Dermis microvascular lymphatic vessel endothelial cell (primary cell): ENCODE measurements at regions not wholly inside any gene's neighbourhood (a gene's known extent, or its start where the extent isn't known, plus 50 kb on each side); places are given as distances from the start of the nearest gene placed in this dataset.

Experiments
- DNase-seq, 2 donors: peaks; one replicate each; pipeline versions ENCODE4 v3.0.0 to v3.0.0-alpha.2; 2010; ENCODE audit warnings: low read depth in 2 of 2

DNA sequence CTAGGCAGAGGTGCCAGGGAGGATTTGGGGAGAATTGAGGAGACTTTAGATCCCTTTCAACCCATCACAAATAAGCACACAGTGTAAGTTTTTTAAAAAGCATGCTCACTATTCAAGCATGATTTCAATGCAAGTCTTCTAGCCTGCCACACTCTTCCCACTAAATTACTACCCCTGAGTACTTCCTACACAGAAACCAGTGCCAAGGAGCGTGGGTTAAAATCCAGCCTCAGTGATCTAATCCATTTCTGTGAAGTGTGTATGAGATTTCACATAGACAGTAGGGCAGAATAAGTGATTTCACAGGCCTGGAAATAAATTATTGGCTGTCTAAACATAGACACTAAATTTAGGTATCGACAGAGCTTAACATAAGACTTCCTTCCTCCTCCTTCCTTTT is 142.9 kb upstream of the ATP1B1 start:
- no peak for DNase-seq

DNA sequence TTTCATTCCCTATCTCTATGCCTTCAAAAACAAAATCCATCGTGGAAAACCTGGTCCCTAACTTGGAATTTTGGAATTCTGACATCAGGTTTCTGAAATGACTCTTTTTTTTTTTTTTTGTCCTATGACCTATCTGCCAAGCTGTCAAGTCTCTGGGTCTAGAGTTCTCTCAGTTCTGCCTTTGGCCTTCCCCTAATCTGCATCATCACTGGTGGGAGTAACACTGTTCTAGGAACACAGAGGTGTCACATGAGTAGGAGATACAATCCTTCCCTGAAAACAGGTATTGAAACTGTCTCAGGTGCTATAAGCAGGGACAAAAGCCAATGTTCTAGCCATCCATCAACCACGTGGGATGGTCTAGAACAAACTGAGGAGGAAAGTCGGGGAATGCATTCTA is 142.0 kb upstream of the ATP1B1 start:
- DNase-seq, result no peak

DNA sequence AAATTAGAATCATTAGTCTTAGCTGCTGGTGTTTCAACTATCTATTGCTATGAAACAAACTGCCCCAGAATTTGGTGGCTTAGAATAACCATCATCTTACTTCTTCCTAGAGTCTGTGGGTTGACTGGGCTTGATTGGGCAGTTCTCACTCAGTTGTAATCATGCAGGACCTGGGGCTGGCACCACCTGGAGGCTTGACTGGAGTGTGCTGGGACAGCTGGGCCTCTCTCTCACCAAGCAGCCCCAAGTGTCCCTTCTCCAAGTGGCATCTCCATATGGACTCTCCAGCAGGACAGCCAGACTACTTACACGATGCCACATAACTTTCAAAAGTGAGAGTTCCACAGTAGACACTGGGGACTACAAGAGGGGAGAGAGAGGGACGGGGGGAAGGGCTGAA is 140.3 kb upstream of the ATP1B1 start:
- DNase-seq, result no peak

DNA sequence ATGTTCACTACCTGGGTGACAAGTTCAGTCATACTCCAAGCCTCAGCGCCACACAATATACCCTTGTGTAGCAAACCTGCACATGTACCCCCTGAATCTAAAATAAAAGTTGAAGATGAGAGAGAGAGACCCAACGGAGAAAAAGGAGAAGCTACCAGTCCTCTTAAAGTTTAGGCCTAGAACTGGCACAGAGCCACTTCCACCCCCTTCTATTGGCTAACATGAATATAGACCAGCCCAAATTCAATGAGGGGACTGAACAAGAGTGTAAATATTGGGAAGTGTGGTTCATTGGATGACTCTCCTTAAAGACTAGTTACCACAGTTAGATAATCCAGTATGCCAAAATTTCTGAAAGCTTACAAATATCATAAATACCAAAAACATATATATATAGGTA is 139.9 kb upstream of the ATP1B1 start:
- DNase-seq, result no peak

DNA sequence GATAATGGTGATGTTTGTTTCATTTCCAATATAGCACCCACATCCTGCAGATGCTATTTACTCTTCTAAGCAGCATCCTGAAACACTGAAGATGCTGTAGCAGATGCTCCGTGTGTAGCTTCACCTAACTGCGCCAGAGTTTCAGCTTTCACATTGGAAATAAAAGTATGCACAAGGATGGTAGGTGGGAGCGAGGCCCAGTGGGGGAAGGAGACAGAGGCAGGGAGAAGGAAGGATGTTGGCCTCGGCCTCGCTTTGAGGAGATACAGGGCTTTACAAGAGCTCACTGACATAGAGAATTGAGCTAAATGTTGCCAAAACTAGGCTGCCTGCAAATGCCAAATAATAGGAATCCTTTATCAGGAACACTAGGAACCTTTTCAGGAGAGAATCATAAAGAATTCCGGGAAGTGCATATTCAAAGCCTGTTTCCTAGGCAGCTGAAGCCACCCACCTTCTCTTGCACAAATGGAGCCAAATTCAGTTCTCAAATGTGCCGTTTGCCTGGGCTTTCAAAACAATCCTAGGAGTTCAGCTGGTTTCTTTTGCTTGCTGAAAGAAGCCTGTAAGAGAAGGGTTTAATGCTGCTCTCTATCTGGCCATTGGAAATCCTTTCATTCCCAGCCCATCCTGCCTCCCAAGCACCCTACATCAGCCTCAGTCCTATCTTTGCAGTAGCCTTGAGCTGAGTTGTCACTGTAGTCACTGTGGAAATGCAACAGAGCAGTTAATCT is 135.4 kb upstream of the ATP1B1 start:
- DNase-seq, result no peak

DNA sequence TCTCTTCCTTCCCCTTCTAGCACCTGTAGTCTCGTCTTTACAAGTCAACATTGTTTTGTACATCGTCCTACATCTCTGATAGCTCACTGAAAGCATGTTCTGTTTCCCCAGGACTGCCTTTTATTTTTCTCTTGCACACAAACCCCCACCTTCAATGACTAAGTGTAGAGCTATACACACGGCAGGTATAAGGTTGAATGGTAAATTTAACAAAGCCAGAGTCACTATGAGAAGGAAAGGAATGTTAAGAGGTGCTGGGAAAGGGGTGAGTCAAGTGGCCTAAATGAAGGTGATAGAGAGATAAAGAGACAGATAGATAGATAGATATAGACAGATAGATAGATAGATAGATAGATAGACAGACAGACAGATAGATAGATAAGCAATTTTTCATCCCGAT is 134.3 kb upstream of the ATP1B1 start:
- DNase-seq, result no peak

DNA sequence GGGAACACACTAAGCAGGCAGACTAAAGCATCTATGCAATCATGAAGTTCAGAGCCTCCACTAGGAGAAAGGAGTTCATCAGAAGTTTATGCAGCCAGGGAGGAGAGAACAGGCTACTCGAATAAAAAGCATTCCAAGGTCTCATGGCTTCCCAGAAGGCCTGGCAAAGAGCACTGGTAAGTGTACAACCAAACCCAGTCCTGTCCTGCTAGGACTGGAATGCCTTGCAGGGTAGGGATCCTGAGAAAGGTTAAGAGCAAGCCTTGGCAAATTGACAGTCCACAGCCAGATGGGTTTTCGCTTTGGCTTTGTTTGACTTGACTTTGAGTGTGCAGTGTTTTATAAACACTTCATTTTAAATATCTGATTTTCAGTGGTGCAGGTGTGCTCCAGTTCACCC is 133.6 kb upstream of the ATP1B1 start:
- no peak for DNase-seq

DNA sequence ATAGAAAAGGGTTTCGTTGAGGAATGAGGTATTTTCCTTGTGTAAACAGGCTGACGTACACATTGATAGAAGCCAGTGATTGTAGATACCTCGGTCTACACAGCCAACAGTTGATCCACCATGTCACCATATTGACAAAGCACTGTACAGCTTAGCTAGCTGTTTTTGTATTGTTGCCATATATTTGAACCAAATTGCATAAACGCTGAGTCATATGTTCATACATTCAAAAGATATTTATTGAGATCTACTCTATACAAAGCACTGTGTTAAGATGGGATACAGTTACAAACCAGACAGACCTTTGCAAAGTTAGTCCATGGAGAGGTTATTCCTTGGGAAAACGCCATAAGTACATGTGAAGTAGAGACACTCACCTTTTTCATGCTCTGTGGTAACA is 132.4 kb upstream of the ATP1B1 start:
- DNase-seq, result no peak

DNA sequence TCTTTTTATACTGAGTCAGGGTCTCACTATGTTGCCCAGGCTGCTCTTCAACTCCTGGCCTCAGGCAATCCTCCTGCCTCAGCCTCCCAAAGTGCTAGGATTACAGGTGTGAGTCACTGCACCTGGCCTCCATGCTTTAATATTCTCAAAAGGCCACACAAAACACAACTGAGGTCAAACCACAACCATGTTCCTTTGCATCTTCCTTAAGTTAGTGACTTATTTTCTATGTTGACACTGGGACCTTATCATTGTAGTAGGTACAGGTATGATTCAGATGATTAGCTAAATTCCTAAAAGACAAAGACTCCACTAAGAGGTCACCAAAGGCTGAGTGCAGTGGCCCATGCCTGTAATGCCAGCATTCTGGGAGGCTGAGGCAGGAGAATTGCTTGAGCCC is 131.9 kb upstream of the ATP1B1 start:
- no peak for DNase-seq

DNA sequence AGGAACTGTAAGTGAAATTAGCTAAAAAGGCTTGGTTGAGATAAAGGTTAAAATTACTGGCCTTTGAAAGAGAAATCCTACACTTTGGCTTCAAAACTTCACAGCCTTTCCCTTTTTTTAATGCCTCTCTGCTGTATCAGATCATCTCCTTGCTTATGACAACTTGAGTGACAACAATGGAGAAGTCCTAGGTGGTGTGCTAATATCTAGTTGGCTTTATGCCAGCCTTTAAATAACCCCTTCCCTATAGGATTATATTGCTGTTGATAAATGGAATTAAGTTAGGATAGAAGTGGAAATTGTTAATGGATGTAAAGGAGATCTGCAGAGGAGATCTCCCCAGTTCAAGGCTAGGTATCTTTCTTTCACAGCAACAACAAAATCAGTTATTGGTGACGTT is 130.2 kb upstream of the ATP1B1 start:
- no peak for DNase-seq

DNA sequence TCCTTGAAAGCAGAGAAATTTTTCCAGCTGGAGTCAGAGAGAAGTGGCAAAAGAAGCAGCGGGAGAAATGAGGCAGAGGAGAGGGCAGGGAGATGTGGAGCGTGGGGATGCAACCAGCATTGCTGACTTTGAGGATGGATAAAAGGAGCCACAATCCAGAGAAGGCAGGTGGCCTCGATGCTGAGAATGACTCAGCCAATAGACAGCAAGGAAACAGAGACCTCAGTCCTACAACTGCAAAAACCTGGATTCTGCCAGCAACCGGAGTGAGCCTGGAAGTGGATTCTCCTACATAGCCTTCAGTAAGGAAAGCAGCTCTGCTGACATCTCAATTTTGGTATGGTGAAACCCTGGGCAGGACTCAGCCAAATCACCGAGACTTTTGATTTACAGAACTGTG is 128.9 kb upstream of the ATP1B1 start:
- no peak for DNase-seq

DNA sequence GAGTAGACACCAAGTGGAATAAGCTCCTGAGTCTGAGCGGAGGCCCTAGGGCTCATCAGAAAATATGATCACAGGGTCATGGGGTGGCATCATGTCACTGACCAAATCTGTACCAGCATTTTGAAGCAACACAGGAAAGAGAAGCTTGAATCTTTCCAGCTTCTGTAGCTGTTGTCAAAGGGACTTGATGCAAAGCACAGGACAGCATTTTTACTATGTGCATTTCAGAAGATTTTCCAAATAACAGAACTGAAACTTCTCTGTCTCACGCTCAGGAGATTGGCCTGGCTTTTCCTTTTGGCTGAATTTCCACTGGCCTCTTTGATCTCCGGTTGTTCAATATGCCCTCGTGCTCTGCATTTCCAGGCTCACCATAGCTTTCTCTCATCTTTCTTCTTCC is 127.2 kb upstream of the ATP1B1 start:
- DNase-seq, result no peak

DNA sequence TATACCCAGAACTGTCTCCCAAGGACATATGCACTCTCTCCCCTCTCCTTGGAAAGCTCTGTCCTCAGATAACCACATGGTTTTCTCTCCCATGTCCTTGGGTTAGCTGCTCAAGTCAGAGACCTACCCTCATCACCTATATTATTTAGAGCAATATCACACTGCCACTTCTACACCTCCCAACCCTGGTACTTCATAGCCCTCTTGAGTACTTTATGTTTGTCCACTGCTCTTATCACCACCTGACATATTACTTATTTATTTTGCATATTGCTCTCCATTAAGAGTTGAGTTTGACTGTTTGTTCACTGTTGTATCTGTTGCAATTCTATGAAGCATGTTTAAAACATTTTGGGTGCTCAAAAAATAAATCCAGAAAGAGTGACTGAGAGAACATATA is 126.3 kb upstream of the ATP1B1 start:
- no peak for DNase-seq

DNA sequence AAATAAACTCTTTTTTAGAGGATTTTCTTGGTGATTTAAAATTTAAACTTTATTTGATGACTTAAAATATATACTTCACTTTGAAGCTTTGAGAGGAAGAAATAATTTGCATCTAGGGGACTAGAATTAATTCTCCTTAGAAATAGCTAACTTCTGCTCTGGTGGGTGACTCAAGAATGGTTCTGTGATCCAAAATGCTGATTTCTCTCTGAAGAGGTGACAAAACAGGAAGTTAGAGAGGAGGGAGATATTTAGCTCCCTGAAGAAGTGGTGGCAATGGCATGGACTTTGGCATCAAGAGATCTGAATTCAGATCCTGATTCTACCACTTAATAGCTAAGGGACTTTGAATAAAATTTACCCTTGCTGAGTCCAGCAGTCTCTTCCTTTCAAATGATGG is 125.8 kb upstream of the ATP1B1 start:
- DNase-seq, result no peak

DNA sequence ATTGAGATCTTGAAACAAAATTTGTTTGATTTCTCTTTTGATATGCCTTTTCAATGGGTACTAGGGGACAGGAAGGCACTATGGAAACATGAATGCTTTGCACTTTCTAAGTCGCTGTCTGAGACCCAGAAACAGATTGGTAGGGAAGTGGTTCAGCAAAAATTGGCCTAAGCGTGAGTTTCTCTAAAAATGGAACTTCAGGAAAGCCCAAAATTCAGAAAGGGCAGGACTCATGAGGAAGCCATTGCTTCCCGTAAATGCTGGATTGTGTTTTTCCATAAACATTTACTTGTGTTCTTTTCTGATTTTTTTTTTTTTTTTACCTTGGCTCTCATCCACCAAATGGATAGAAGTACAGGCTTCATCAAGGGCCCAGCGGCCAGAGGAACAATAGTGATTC is 123.7 kb upstream of the ATP1B1 start:
- no peak for DNase-seq

DNA sequence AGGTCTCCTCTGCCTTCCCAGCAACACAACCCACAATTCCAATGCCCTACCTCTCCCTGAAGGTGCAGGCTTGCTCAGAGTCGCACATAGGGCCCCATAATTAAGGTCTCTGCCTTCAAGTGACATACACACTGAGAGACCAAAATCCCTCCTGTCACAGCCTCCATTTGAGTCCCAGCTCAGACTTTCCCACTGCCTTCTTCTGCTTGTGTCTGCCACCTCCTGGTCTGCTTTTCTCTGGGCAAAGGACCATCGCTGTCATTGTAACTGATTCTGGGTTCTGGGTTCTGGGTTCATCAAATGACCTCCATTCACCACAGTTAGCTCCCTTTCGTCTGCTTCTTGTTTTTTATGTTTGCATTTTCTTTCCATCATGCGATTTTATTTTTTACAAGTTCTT is 119.2 kb upstream of the ATP1B1 start:
- DNase-seq, result no peak

DNA sequence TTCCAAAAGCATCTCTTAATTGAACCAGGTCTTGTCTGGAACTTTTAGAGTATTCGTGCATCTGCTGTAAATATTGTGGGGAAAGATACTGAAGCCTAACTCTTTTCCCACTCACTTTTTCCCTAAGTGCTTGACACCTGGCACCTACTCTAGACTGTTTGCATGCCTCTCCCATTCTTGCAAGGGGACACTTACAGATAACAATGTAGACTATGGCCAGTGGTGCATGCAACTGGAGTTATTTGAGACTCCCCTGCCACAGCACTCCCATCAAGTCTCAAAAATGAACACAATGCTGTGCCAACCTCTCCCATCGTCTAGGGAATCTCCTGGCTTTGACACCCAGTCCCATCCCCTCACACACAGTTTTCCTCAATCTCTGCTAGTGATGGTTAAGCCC is 118.6 kb upstream of the ATP1B1 start:
- no peak for DNase-seq

DNA sequence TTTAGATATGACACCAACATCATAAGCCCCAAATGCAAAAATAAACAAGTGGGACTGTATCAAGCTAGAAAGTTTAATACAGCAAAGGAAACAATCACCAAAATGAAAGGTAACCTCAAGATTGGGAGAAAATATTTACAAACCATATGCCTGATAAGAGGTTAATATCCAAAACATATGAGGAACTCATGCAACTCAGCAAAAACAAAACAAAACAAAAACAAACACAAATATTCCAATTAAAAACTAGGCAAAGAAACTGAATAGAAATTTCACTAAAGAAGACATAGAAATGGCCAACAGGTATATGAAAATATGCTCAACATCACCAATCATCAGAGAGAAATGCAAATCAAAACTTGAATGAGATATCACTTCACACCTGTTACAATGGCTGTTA is 116.5 kb upstream of the ATP1B1 start:
- no peak for DNase-seq

DNA sequence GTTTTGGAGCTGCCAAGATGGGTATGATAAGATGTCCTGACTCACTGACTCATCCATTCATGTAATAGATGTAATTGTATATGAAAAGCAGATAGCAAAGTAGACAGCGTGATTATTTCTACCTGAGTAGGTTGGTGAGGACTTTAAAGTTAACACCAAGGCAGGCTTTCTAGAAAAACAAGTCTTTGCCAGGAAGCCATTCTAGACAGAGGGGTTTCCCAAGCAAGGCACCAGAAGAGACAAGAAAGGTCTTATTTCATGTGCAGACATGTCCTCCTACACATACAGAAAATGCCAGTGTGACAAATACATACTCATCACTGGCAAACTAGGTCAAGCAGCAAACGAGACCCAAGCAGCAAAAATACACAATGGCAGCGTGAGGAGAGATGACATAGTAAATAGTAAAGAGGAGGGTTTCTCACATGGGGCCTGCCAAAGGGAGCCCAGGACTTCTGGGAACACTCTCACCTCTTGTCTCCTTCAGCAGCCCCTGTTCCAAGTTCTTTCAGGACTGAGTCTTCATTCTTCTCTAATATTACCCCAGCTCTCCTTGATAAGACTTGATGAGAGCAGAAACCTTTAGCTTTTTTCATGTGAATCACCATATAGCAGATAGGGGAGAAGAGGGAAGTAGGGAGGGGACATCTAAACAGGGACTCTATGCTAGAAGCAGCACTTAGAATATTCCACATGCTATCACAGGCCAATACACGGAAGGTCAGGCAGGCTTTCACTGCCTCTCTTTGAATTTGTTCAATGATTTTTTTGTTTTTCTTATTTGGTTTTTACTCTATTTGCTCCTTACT is 114.6 kb upstream of the ATP1B1 start:
- no peak for DNase-seq

DNA sequence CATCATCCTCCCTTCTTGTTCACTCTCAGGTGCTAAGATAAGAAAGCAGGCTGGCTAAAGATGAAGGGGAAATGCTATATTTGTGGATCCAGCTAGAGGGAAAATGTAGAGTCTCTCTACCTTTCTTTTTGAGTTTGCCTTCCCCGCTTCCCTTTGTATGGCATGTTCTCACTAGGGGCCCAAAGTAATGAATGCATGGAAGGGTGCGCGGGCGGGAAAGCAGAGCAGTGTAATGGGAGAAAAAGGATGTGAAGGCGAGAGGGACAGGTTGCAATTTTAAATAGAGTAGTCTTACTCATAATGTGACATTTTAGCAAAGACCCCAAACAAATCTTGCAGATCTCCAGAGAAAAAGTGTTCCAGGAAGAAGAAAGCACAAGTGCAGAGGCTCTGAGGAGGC is 105.1 kb upstream of the ATP1B1 start:
- no peak for DNase-seq

DNA sequence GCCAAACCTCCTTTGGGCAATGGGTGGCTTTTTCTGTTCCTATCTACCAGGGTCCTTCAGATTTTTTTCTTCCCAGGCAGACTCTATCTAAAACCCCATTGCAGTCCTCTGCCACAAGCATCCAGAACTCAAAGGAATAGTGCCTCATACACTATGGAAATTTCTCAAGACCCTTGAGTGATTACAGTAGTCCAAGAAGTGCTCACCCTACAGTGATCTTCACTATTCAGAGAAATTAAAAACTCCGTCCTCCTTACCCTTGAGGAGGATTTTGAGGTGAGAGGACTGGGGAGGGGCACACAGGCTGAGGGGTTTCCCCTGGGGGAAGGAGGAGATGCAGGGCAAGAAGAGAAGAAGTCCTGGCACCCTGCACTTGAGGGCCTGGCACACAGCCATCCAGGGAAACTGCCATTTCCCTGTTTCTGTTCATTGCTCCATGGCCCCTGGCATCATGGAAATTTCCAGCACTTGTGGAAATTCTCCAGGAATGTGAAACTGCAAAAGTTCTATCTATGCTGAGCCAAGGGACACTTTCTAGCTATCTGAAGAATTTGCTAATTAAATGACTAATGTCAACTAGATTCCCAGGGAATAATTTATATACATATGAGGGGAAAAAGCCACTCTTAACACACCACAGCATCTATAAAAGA is 102.5 kb upstream of the ATP1B1 start:
- DNase-seq, result peak in 1 of 2 donors; percentile 2

DNA sequence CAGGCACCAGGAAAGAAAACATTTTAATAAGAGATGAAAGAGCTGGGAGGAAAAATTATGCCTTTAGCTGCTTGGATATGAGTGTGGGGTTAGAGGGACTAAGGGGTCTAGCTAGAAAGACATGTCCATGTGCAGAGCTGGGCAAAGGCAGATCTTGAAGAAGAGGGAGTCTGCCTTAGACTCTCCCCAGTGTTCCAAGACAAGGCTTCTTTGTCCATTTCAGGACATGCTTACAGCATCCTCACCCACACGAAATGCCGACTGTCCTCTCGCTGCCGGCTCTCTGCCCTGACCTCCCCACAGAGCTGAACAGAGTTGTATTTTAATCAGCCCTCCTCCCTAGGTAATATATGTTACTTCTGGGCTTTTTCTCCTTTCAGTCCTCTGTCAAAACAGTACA is 100.7 kb upstream of the ATP1B1 start:
- no peak for DNase-seq

DNA sequence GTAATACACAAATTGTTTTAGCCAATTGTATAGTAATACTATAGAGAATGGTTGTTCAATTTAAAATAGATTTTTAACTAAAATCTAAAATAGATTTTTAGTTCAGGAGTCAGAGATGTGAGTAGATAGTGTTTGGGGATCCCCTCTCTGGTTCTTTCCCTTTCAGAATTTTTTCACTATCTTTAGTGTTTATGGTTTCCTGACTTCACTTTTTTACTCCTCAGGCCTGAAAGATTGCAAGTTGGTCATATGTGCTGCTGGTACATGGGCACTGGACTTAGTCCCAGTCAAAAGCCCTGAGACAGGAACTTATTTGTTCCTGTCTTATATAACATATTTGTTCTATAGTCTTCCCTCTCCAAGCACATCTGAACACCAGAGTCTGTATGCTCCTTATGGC is 96.8 kb upstream of the ATP1B1 start:
- DNase-seq, result no peak
